ENCODE measurements at regions not wholly inside any gene's neighbourhood (a gene's known extent, or its start where the extent isn't known, plus 50 kb on each side); places are given as distances from the start of the nearest gene placed in this dataset.

- no peak for ATAC-seq
Observed at GRCh38 chr20:60529149-60529548, 570.9 kb downstream of the CDH26 start.

GRCh38 chr20:60535211-60535610, 577.0 kb downstream of the CDH26 start:
- no peak for ATAC-seq

- ATAC-seq = no peak
Observed at GRCh38 chr20:60540591-60540990, 582.4 kb downstream of the CDH26 start.

GRCh38 chr20:60541991-60542390, 583.8 kb downstream of the CDH26 start:
- no peak for ATAC-seq

GRCh38 chr20:60543598-60543997, 585.4 kb downstream of the CDH26 start:
- ATAC-seq = no peak

GRCh38 chr20:60553095-60553494, 594.9 kb downstream of the CDH26 start:
- no peak for ATAC-seq

- no peak for ATAC-seq
Observed at GRCh38 chr20:60558486-60558885, 600.3 kb downstream of the CDH26 start.

- no peak for ATAC-seq
Observed at GRCh38 chr20:60559462-60559861, 601.2 kb downstream of the CDH26 start.

GRCh38 chr20:60561052-60561451, 602.8 kb downstream of the CDH26 start:
- ATAC-seq = no peak

GRCh38 chr20:60565083-60565482, 606.9 kb downstream of the CDH26 start:
- no peak for ATAC-seq

GRCh38 chr20:60565551-60565950, 607.3 kb downstream of the CDH26 start:
- ATAC-seq = no peak

GRCh38 chr20:60569116-60569515, 610.9 kb downstream of the CDH26 start:
- ATAC-seq = no peak

- no peak for ATAC-seq
Observed at GRCh38 chr20:60570481-60571277, 612.5 kb downstream of the CDH26 start.

- no peak for ATAC-seq
Observed at GRCh38 chr20:60573003-60573680, 614.9 kb downstream of the CDH26 start.

- ATAC-seq = no peak
Observed at GRCh38 chr20:60576236-60576635, 618.0 kb downstream of the CDH26 start.

- no peak for ATAC-seq
Observed at GRCh38 chr20:60579941-60580515, 621.8 kb downstream of the CDH26 start.

GRCh38 chr20:60581606-60582115, 623.4 kb downstream of the CDH26 start:
- ATAC-seq = no peak

GRCh38 chr20:60583741-60584140, 625.5 kb downstream of the CDH26 start:
- no peak for ATAC-seq

- ATAC-seq = no peak
Observed at GRCh38 chr20:60584221-60584620, 626.0 kb downstream of the CDH26 start.

- ATAC-seq = no peak
Observed at GRCh38 chr20:60585651-60586050, 627.4 kb downstream of the CDH26 start.

GRCh38 chr20:60586269-60587050, 628.2 kb downstream of the CDH26 start:
- ATAC-seq = no peak

- ATAC-seq = no peak
Observed at GRCh38 chr20:60587986-60588385, 629.8 kb downstream of the CDH26 start.

GRCh38 chr20:60589623-60590022, 631.4 kb downstream of the CDH26 start:
- no peak for ATAC-seq
